Erythroblast (primary cell): ENCODE measurements at regions not wholly inside any gene's neighbourhood (a gene's known extent, or its start where the extent isn't known, plus 50 kb on each side); places are given as distances from the start of the nearest gene placed in this dataset.

Experiments used
- GATA1 ChIP-seq: IDR thresholded peaks from 2 replicates; pipeline ENCODE4 v1.6.1; 2011; ENCODE audit warnings: low read depth, mild to moderate bottlenecking, control low read depth, low read length, moderate library complexity
- POLR2A ChIP-seq: IDR thresholded peaks from 2 replicates; pipeline ENCODE4 v1.6.1; 2011; ENCODE audit warnings: mild to moderate bottlenecking, low read length

- TF ChIP-seq POLR2A: no peak
- no peak for TF ChIP-seq GATA1
Measured at GRCh38 chr15:47395076-47395475, 322.2 kb upstream of the SEMA6D start.
